Endodermal cell (in vitro differentiated cells): ENCODE measurements at regions not wholly inside any gene's neighbourhood (a gene's known extent, or its start where the extent isn't known, plus 50 kb on each side); places are given as distances from the start of the nearest gene placed in this dataset.

Source experiments
- DNase-seq: peaks from one replicate; pipeline ENCODE4 v3.0.0-alpha.2; 2017
- H3K27ac ChIP-seq: 2 replicates; pipeline ENCODE4 v1.5.1; 2013; ENCODE audit warnings: mild to moderate bottlenecking, low read depth, low read length, moderate library complexity
- H3K27me3 ChIP-seq: 2 replicates; pipeline ENCODE4 v1.6.1; 2013; ENCODE audit warnings: mild to moderate bottlenecking, low read length, moderate library complexity; ENCODE audit not compliant: insufficient read depth, control insufficient read depth, poor library complexity, severe bottlenecking
- H3K36me3 ChIP-seq: 2 replicates; pipeline ENCODE4 v1.7.0; 2013; ENCODE audit warnings: mild to moderate bottlenecking, low read length, moderate library complexity; ENCODE audit not compliant: control insufficient read depth, insufficient read depth
- H3K4me1 ChIP-seq: one replicate; pipeline ENCODE4 v1.7.0; 2013; ENCODE audit warnings: low read length; ENCODE audit not compliant: control insufficient read depth, insufficient read depth
- H3K4me3 ChIP-seq: 2 replicates; pipeline ENCODE4 v1.5.1; 2013; ENCODE audit warnings: mild to moderate bottlenecking, low read length, moderate library complexity
- H3K9ac ChIP-seq: 2 replicates; pipeline ENCODE4 v1.6.1; 2013; ENCODE audit warnings: mild to moderate bottlenecking, low read length, moderate library complexity; ENCODE audit not compliant: poor library complexity, severe bottlenecking; ENCODE audit errors: extremely low read depth
- H3K9me3 ChIP-seq: 2 replicates; pipeline ENCODE4 v1.6.1; 2013; ENCODE audit warnings: mild to moderate bottlenecking, low read length, moderate library complexity; ENCODE audit not compliant: control insufficient read depth
- H3K27ac Mint-ChIP-seq: 2 replicates; pipeline ENCODE4 v1.8.0; 2020; ENCODE audit warnings: mixed read lengths
- H3K27me3 Mint-ChIP-seq: 2 replicates; pipeline ENCODE4 v1.8.0; 2021; ENCODE audit warnings: mild to moderate bottlenecking, mixed read lengths; ENCODE audit not compliant: insufficient read depth
- H3K36me3 Mint-ChIP-seq: 2 replicates; pipeline ENCODE4 v1.8.0; 2020; ENCODE audit warnings: low read depth, mixed read lengths
- H3K4me1 Mint-ChIP-seq: 2 replicates; pipeline ENCODE4 v1.8.0; 2020; ENCODE audit warnings: mixed read lengths
- H3K4me3 Mint-ChIP-seq: 2 replicates; pipeline ENCODE4 v1.8.0; 2020; ENCODE audit warnings: mild to moderate bottlenecking, moderate library complexity, mixed read lengths
- H3K9me3 Mint-ChIP-seq: 2 replicates; pipeline ENCODE4 v1.8.0; 2020; ENCODE audit warnings: mild to moderate bottlenecking, mixed read lengths
- WGBS, 2 experiments: methylation state at CpG; one replicate each; pipeline versions ENCODE4 v1.1.5 to v1.1.7; 2013; ENCODE audit warnings: missing lambda C conversion rate in 2 of 2, mixed read lengths in 1 of 2; ENCODE audit not compliant: insufficient coverage in 1 of 2, insufficient read length in 1 of 2; 5-methylcytosine and 5-hydroxymethylcytosine counted together
- TF ChIP-seq, protein P1 (sequence below): fragments of 200-600 bp; sonication (generic); conservative IDR thresholded peaks from 2 replicates; pipeline ENCODE4 v1.5.0; 2021; ENCODE audit warnings: antibody characterized with exemption, mild to moderate bottlenecking

GRCh38 chr1:82799261-82799660 is 998.5 kb downstream of the ADGRL2 start:
- peaks cover 9% of the 10 kb centered on the region for H3K4me1 Mint-ChIP-seq
- H3K27ac Mint-ChIP-seq: no peak overlapping the region
- no peak overlapping the region for H3K4me3 Mint-ChIP-seq

GRCh38 chr1:82795508-82796149 is 994.9 kb downstream of the ADGRL2 start:
- H3K4me1 Mint-ChIP-seq: no peaks in the 10 kb centered on the region
- Histone ChIP-seq H3K9me3 (peaks cover 8% of the 10 kb centered on the region), H3K27ac (no peak overlapping the region), H3K27me3 (no peaks in the 10 kb centered on the region), H3K36me3 (no peaks in the 10 kb centered on the region), H3K4me1 (no peaks in the 10 kb centered on the region), H3K4me3 (no peak overlapping the region), H3K9ac (no peak overlapping the region)
- no peak overlapping the region for H3K27ac Mint-ChIP-seq
- no peaks in the 10 kb centered on the region for H3K36me3 Mint-ChIP-seq
- H3K4me3 Mint-ChIP-seq: no peak overlapping the region
- no peak for DNase-seq
- WGBS, 2 experiments: 92 to 94% methylated on average over 2 to 3 of the region's 3 CpGs
- H3K27me3 Mint-ChIP-seq: no peaks in the 10 kb centered on the region
- TF ChIP-seq, protein P1, sequence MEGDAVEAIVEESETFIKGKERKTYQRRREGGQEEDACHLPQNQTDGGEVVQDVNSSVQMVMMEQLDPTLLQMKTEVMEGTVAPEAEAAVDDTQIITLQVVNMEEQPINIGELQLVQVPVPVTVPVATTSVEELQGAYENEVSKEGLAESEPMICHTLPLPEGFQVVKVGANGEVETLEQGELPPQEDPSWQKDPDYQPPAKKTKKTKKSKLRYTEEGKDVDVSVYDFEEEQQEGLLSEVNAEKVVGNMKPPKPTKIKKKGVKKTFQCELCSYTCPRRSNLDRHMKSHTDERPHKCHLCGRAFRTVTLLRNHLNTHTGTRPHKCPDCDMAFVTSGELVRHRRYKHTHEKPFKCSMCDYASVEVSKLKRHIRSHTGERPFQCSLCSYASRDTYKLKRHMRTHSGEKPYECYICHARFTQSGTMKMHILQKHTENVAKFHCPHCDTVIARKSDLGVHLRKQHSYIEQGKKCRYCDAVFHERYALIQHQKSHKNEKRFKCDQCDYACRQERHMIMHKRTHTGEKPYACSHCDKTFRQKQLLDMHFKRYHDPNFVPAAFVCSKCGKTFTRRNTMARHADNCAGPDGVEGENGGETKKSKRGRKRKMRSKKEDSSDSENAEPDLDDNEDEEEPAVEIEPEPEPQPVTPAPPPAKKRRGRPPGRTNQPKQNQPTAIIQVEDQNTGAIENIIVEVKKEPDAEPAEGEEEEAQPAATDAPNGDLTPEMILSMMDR: peak; percentile 65
- H3K9me3 Mint-ChIP-seq: peaks cover 13% of the 10 kb centered on the region

More at GRCh38 chr1:82799261-82799660, 998.5 kb downstream of the ADGRL2 start:
- Mint-ChIP-seq H3K27me3 (no peaks in the 10 kb centered on the region), H3K36me3 (no peaks in the 10 kb centered on the region), H3K9me3 (peaks cover 13% of the 10 kb centered on the region)
- no peaks in the 10 kb centered on the region for H3K9me3 ChIP-seq
- no peak overlapping the region for H3K4me3 ChIP-seq
- no peaks in the 10 kb centered on the region for H3K27me3 ChIP-seq
- H3K27ac ChIP-seq: no peak overlapping the region
- no peak overlapping the region for H3K9ac ChIP-seq
- H3K4me1 ChIP-seq: no peaks in the 10 kb centered on the region
- TF ChIP-seq, protein P1: no peak
- no peaks in the 10 kb centered on the region for H3K36me3 ChIP-seq
- WGBS, 2 experiments: 89 to 100% methylated on average over 1 of the region's 1 CpG
- no peak for DNase-seq

GRCh38 chr1:82792151-82792550 is 991.4 kb downstream of the ADGRL2 start:
- Histone ChIP-seq H3K27ac (no peak overlapping the region), H3K27me3 (no peaks in the 10 kb centered on the region), H3K36me3 (no peaks in the 10 kb centered on the region), H3K4me1 (no peaks in the 10 kb centered on the region), H3K9me3 (peaks cover 20% of the 10 kb centered on the region), H3K4me3 (no peak overlapping the region), H3K9ac (no peak overlapping the region)
- TF ChIP-seq, protein P1: no peak
- H3K27me3 Mint-ChIP-seq: no peaks in the 10 kb centered on the region
- 90 to 100% methylated on average over 2 to 4 of the region's 4 CpGs for WGBS, 2 experiments
- DNase-seq: no peak
- no peak overlapping the region for H3K4me3 Mint-ChIP-seq
- H3K27ac Mint-ChIP-seq: no peak overlapping the region
- H3K9me3 Mint-ChIP-seq: no peaks in the 10 kb centered on the region
- no peaks in the 10 kb centered on the region for H3K36me3 Mint-ChIP-seq
- H3K4me1 Mint-ChIP-seq: peaks cover 4% of the 10 kb centered on the region
